IgD-negative memory B cell (primary cell): ENCODE measurements at regions not wholly inside any gene's neighbourhood (a gene's known extent, or its start where the extent isn't known, plus 50 kb on each side); places are given as distances from the start of the nearest gene placed in this dataset.
"Not testable (repeated sequence)": the region's sequence is repeated elsewhere in the genome, so short reads cannot be mapped to it uniquely, and the experiment has no call there.

ENCODE experiments used
- H3K27ac Mint-ChIP-seq, 3 donors: one replicate each; pipeline ENCODE4 v1.8.0; 2020 to 2022; ENCODE audit warnings: mild to moderate bottlenecking in 3 of 3, mixed read lengths in 3 of 3, moderate library complexity in 1 of 3
- H3K27me3 Mint-ChIP-seq: one replicate; pipeline ENCODE4 v1.8.0; 2021; ENCODE audit warnings: mixed read lengths
- H3K36me3 Mint-ChIP-seq: one replicate; pipeline ENCODE4 v1.8.0; 2020; ENCODE audit warnings: mild to moderate bottlenecking, mixed read lengths
- H3K4me1 Mint-ChIP-seq, 3 donors: one replicate each; pipeline ENCODE4 v1.8.0; 2020 to 2022; ENCODE audit warnings: mixed read lengths in 3 of 3, mild to moderate bottlenecking in 1 of 3
- H3K4me3 Mint-ChIP-seq, 4 donors: one replicate each; pipeline ENCODE4 v1.8.0; 2020 to 2022; ENCODE audit warnings: mild to moderate bottlenecking in 4 of 4, mixed read lengths in 4 of 4, moderate library complexity in 3 of 4
- H3K9me3 Mint-ChIP-seq, 3 donors: one replicate each; pipeline ENCODE4 v1.8.0; 2020 to 2021; ENCODE audit warnings: mixed read lengths in 3 of 3, mild to moderate bottlenecking in 1 of 3

GRCh38 chr12:67876305-67876915, 112.8 kb upstream of the IFNG-AS1 start:
- Mint-ChIP-seq H3K27me3 (no peaks in the 10 kb centered on the region), H3K4me1 (peaks cover 18 to 37% (median 24%) of the 10 kb centered on the region in 3 donors), H3K9me3 (peaks cover 0 to 4% (median 1%) of the 10 kb centered on the region in 3 donors), H3K4me3 (peak overlapping the region in 1 of 4 donors; percentile 45), H3K36me3 (no peaks in the 10 kb centered on the region), H3K27ac (no peak overlapping the region)

- Mint-ChIP-seq H3K9me3 (peaks cover 0 to 4% (median 1%) of the 10 kb centered on the region in 3 donors), H3K4me3 (no peak overlapping the region), H3K27me3 (no peaks in the 10 kb centered on the region), H3K4me1 (peaks cover 11 to 36% (median 16%) of the 10 kb centered on the region in 3 donors), H3K27ac (no peak overlapping the region), H3K36me3 (no peaks in the 10 kb centered on the region)
Measured at GRCh38 chr12:67877727-67878126, 111.5 kb upstream of the IFNG-AS1 start.

GRCh38 chr12:67879937-67880336, 109.3 kb upstream of the IFNG-AS1 start:
- no peaks in the 10 kb centered on the region for H3K9me3 Mint-ChIP-seq
- H3K36me3 Mint-ChIP-seq: no peaks in the 10 kb centered on the region
- peaks cover 1 to 19% (median 3%) of the 10 kb centered on the region in 3 donors for H3K4me1 Mint-ChIP-seq
- H3K4me3 Mint-ChIP-seq: no peak overlapping the region
- H3K27ac Mint-ChIP-seq: no peak overlapping the region
- no peaks in the 10 kb centered on the region for H3K27me3 Mint-ChIP-seq

DNA sequence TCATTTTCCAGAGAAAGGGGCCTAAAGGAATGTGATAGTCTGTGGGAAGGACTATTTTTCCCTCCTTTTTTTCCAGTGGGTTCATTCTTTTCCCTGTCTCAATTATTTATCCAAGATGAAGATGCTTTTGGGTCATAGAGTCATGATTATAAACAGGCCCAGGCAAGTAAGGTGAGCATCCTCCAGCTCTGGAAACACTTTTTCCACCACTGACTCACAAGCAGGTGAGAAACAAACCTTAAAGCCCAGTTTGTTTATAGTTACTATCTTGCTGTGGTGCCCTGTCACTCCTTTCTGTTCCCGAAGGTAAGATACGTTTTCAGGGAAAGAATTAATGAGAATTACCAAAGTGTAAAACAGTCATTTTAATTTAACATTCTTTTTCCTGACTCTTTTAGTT, 107.7 kb upstream of the IFNG-AS1 start:
- no peak overlapping the region for H3K4me3 Mint-ChIP-seq
- no peaks in the 10 kb centered on the region for H3K36me3 Mint-ChIP-seq
- peak overlapping the region in 1 of 3 donors; percentile 18 for H3K27ac Mint-ChIP-seq
- H3K9me3 Mint-ChIP-seq: no peaks in the 10 kb centered on the region
- H3K27me3 Mint-ChIP-seq: no peaks in the 10 kb centered on the region
- peaks cover 0 to 17% (median 3%) of the 10 kb centered on the region in 3 donors for H3K4me1 Mint-ChIP-seq

DNA sequence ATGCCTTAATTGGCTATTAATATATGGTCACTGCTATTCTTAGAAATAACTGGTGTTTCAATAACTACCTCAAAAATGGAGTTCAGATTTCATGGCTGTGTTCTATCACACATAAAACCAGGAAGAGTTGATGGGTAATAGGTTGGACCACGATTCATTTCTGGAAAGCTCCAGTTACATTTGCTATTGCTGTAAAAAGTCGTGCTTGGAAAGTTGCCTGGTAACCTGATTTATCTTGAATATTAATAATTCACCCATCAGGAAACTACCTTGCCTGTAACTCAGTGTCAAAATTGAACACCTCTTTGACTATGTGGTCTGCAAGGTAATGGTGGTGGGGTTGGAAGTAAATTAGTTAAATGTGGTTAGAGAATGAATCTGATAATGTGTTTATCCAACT, 104.7 kb upstream of the IFNG-AS1 start:
- H3K27me3 Mint-ChIP-seq: peaks cover 2% of the 10 kb centered on the region
- H3K4me3 Mint-ChIP-seq: no peak overlapping the region
- H3K4me1 Mint-ChIP-seq: peaks cover 0 to 12% (median 0%) of the 10 kb centered on the region in 3 donors
- H3K27ac Mint-ChIP-seq: no peak overlapping the region
- peaks cover 3% of the 10 kb centered on the region for H3K36me3 Mint-ChIP-seq
- peaks cover 0 to 3% (median 2%) of the 10 kb centered on the region in 3 donors for H3K9me3 Mint-ChIP-seq

DNA sequence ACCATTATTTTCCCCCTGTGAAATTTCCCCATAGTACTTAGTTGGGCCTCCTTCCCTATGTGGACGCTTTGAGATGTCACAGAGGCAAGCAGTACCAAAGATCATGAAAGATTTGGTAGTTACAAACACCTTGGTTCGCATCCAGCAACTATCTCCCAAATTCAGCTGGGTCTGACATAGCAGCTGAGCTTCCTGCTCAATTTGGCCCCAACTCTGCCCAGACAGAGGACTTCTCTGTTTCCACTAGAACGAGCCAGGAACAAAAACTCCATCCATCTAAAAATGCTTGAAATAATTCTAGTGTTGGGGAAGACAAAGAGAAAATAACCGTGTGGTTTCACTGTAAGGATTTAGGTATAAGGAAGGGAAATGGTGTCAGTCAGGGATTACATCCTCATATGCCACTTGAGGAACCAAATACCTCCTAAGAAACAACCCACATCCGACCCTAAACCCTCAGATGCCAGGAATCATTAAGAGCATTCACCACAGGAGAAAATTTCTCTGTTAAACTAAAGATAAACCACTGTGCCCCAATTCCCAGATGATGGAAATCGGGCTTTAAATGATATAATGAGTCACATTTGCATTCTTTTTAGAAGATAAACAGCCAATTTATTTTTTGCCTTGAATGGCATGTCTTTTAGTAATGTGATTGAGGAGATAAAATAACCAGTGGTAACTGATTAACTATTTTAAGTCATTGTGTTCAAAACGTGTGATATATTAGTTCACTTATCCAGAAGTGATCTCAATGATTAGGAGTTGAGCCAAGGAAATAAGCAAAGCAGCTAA, 103.7 kb upstream of the IFNG-AS1 start:
- Mint-ChIP-seq H3K27ac (no peak overlapping the region), H3K36me3 (peaks cover 4% of the 10 kb centered on the region), H3K4me3 (no peak overlapping the region), H3K9me3 (peaks cover 0 to 3% (median 2%) of the 10 kb centered on the region in 3 donors), H3K27me3 (peaks cover 3% of the 10 kb centered on the region), H3K4me1 (peaks cover under 1 to 12% (median 2%) of the 10 kb centered on the region in 3 donors)

- Mint-ChIP-seq H3K27me3 (peaks cover 6% of the 10 kb centered on the region), H3K4me1 (peaks cover 3 to 13% (median 9%) of the 10 kb centered on the region in 3 donors)
Measured at GRCh38 chr12:67887065-67887464, 102.2 kb upstream of the IFNG-AS1 start.

GRCh38 chr12:67889931-67890330, 99.3 kb upstream of the IFNG-AS1 start:
- H3K36me3 Mint-ChIP-seq: peaks cover 6% of the 10 kb centered on the region
- H3K27ac Mint-ChIP-seq: no peak overlapping the region

More at GRCh38 chr12:67887065-67887464, 102.2 kb upstream of the IFNG-AS1 start:
- Mint-ChIP-seq H3K36me3 (peaks cover 6% of the 10 kb centered on the region), H3K27ac (no peak overlapping the region), H3K9me3 (peaks cover 0 to 3% (median 2%) of the 10 kb centered on the region in 3 donors), H3K4me3 (no peak overlapping the region)

DNA sequence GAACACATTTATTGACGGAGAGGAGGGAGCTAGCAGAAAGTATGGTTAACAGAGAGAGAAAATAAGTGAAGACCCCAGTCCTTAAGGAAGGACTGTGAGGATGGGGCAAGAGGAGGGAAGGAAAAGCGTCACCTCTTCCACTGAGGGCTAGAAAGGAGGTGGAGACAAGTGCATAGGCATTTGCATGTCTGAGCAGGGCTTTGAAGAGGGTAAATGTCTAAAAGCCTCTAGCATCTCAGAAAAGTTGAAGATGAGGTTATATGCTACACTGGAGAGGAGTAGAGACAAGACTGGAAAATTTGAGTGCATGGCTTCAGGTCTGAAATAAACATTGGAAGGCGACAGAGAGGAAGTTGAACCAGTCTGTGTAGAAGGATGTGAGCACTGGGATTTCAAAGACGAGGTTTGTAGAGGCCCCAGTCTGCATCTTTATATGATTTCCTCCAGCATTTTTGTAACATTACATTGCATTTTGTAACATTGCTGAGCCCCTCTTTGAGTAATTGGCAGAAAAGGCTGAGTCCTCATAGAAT, 98.5 kb upstream of the IFNG-AS1 start:
- H3K4me1 Mint-ChIP-seq: peaks cover 3 to 13% (median 9%) of the 10 kb centered on the region in 3 donors
- no peak overlapping the region for H3K27ac Mint-ChIP-seq
- peaks cover 6% of the 10 kb centered on the region for H3K36me3 Mint-ChIP-seq
- peaks cover 0 to 3% (median 2%) of the 10 kb centered on the region in 3 donors for H3K9me3 Mint-ChIP-seq
- peaks cover 10% of the 10 kb centered on the region for H3K27me3 Mint-ChIP-seq
- no peak overlapping the region for H3K4me3 Mint-ChIP-seq

More at GRCh38 chr12:67889931-67890330, 99.3 kb upstream of the IFNG-AS1 start:
- Mint-ChIP-seq H3K27me3 (peaks cover 10% of the 10 kb centered on the region), H3K4me3 (no peak overlapping the region), H3K4me1 (peaks cover 3 to 13% (median 9%) of the 10 kb centered on the region in 3 donors), H3K9me3 (peaks cover 0 to 3% (median 2%) of the 10 kb centered on the region in 3 donors)

GRCh38 chr12:67891596-67891995, 97.7 kb upstream of the IFNG-AS1 start:
- no peak overlapping the region for H3K4me3 Mint-ChIP-seq
- peaks cover 10% of the 10 kb centered on the region for H3K27me3 Mint-ChIP-seq
- peaks cover 3 to 13% (median 9%) of the 10 kb centered on the region in 3 donors for H3K4me1 Mint-ChIP-seq
- peaks cover 0 to 3% (median 2%) of the 10 kb centered on the region in 3 donors for H3K9me3 Mint-ChIP-seq
- H3K36me3 Mint-ChIP-seq: peaks cover 6% of the 10 kb centered on the region
- no peak overlapping the region for H3K27ac Mint-ChIP-seq

GRCh38 chr12:67892259-67893021, 96.8 kb upstream of the IFNG-AS1 start:
- Mint-ChIP-seq H3K27ac (no peak overlapping the region), H3K36me3 (peaks cover 4% of the 10 kb centered on the region), H3K27me3 (peaks cover 10% of the 10 kb centered on the region), H3K9me3 (peaks cover 0 to 3% (median 2%) of the 10 kb centered on the region in 3 donors), H3K4me3 (no peak overlapping the region), H3K4me1 (peaks cover 3 to 13% (median 9%) of the 10 kb centered on the region in 3 donors)

DNA sequence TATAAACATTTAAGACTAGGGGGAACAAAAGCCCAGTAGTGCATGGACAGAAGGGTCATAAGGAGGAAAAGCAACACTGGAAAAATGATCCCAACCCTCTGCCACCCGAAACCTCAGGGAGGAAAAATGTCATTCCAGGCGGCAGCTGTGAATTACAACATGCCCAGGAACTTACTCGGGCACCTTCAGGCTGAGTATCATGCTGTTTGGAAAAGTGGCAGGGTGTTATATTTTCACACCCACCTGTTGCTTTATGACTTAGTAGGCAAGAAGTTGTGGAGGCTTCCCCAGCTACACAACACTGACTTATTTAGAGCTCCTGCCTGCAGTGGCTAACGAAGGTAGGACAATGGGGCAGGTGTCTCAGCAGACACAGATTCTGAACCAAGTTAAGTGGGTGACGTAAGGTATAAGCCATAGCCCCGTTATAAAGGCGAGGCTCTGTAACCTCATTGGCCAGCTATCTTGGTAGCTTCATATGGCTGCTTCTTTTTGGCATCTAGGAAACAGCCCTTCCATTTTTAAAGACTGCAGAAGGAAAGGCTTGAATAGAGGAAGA, 96.1 kb upstream of the IFNG-AS1 start:
- no peak overlapping the region for H3K27ac Mint-ChIP-seq
- peaks cover 0 to 3% (median 2%) of the 10 kb centered on the region in 3 donors for H3K9me3 Mint-ChIP-seq
- H3K36me3 Mint-ChIP-seq: peaks cover 4% of the 10 kb centered on the region
- H3K4me3 Mint-ChIP-seq: no peak overlapping the region
- H3K4me1 Mint-ChIP-seq: peaks cover 3 to 13% (median 9%) of the 10 kb centered on the region in 3 donors
- H3K27me3 Mint-ChIP-seq: peaks cover 10% of the 10 kb centered on the region

DNA sequence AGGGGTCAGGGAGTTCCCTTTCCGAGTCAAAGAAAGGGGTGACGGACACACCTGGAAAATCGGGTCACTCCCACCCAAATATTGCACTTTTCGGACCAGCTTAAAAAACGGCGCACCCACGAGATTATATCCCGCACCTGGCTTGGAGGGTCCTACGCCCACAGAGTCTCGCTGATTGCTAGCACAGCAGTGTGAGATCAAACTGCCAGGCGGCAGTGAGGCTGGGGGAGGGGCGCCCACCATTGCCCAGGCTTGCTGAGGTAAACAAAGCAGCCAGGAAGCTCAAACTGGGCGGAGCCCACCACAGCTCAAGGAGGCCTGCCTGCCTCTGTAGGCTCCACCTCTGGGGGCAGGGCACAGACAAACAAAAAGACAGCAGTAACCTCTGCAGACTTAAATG, 88.8 kb upstream of the IFNG-AS1 start:
- H3K4me3 Mint-ChIP-seq, H3K27ac Mint-ChIP-seq, H3K36me3 Mint-ChIP-seq, H3K9me3 Mint-ChIP-seq, H3K4me1 Mint-ChIP-seq, H3K27me3 Mint-ChIP-seq: not testable (repeated sequence)

- H3K27ac Mint-ChIP-seq: no peak overlapping the region
- H3K27me3 Mint-ChIP-seq: no peaks in the 10 kb centered on the region
- peaks cover 1% of the 10 kb centered on the region for H3K36me3 Mint-ChIP-seq
- H3K9me3 Mint-ChIP-seq: no peaks in the 10 kb centered on the region
- no peak overlapping the region for H3K4me3 Mint-ChIP-seq
- no peaks in the 10 kb centered on the region for H3K4me1 Mint-ChIP-seq
Measured at GRCh38 chr12:67909091-67909531, 80.1 kb upstream of the IFNG-AS1 start.
